Endodermal cell (in vitro differentiated cells): ENCODE measurements at regions not wholly inside any gene's neighbourhood (a gene's known extent, or its start where the extent isn't known, plus 50 kb on each side); places are given as distances from the start of the nearest gene placed in this dataset.

Source experiments
- DNase-seq: peaks from one replicate; pipeline ENCODE4 v3.0.0-alpha.2; 2017
- H3K27ac ChIP-seq: 2 replicates; pipeline ENCODE4 v1.5.1; 2013; ENCODE audit warnings: mild to moderate bottlenecking, low read depth, low read length, moderate library complexity
- H3K27me3 ChIP-seq: 2 replicates; pipeline ENCODE4 v1.6.1; 2013; ENCODE audit warnings: mild to moderate bottlenecking, low read length, moderate library complexity; ENCODE audit not compliant: insufficient read depth, control insufficient read depth, poor library complexity, severe bottlenecking
- H3K36me3 ChIP-seq: 2 replicates; pipeline ENCODE4 v1.7.0; 2013; ENCODE audit warnings: mild to moderate bottlenecking, low read length, moderate library complexity; ENCODE audit not compliant: control insufficient read depth, insufficient read depth
- H3K4me1 ChIP-seq: one replicate; pipeline ENCODE4 v1.7.0; 2013; ENCODE audit warnings: low read length; ENCODE audit not compliant: control insufficient read depth, insufficient read depth
- H3K4me3 ChIP-seq: 2 replicates; pipeline ENCODE4 v1.5.1; 2013; ENCODE audit warnings: mild to moderate bottlenecking, low read length, moderate library complexity
- H3K9ac ChIP-seq: 2 replicates; pipeline ENCODE4 v1.6.1; 2013; ENCODE audit warnings: mild to moderate bottlenecking, low read length, moderate library complexity; ENCODE audit not compliant: poor library complexity, severe bottlenecking; ENCODE audit errors: extremely low read depth
- H3K9me3 ChIP-seq: 2 replicates; pipeline ENCODE4 v1.6.1; 2013; ENCODE audit warnings: mild to moderate bottlenecking, low read length, moderate library complexity; ENCODE audit not compliant: control insufficient read depth
- H3K27ac Mint-ChIP-seq: 2 replicates; pipeline ENCODE4 v1.8.0; 2020; ENCODE audit warnings: mixed read lengths
- H3K27me3 Mint-ChIP-seq: 2 replicates; pipeline ENCODE4 v1.8.0; 2021; ENCODE audit warnings: mild to moderate bottlenecking, mixed read lengths; ENCODE audit not compliant: insufficient read depth
- H3K36me3 Mint-ChIP-seq: 2 replicates; pipeline ENCODE4 v1.8.0; 2020; ENCODE audit warnings: low read depth, mixed read lengths
- H3K4me1 Mint-ChIP-seq: 2 replicates; pipeline ENCODE4 v1.8.0; 2020; ENCODE audit warnings: mixed read lengths
- H3K4me3 Mint-ChIP-seq: 2 replicates; pipeline ENCODE4 v1.8.0; 2020; ENCODE audit warnings: mild to moderate bottlenecking, moderate library complexity, mixed read lengths
- H3K9me3 Mint-ChIP-seq: 2 replicates; pipeline ENCODE4 v1.8.0; 2020; ENCODE audit warnings: mild to moderate bottlenecking, mixed read lengths
- CTCF ChIP-seq: fragments of 200-600 bp; sonication (generic); conservative IDR thresholded peaks from 2 replicates; pipeline ENCODE4 v1.5.0; 2021; ENCODE audit warnings: antibody characterized with exemption, mild to moderate bottlenecking
- WGBS, 2 experiments: methylation state at CpG; one replicate each; pipeline versions ENCODE4 v1.1.5 to v1.1.7; 2013; ENCODE audit warnings: missing lambda C conversion rate in 2 of 2, mixed read lengths in 1 of 2; ENCODE audit not compliant: insufficient coverage in 1 of 2, insufficient read length in 1 of 2; 5-methylcytosine and 5-hydroxymethylcytosine counted together

DNA sequence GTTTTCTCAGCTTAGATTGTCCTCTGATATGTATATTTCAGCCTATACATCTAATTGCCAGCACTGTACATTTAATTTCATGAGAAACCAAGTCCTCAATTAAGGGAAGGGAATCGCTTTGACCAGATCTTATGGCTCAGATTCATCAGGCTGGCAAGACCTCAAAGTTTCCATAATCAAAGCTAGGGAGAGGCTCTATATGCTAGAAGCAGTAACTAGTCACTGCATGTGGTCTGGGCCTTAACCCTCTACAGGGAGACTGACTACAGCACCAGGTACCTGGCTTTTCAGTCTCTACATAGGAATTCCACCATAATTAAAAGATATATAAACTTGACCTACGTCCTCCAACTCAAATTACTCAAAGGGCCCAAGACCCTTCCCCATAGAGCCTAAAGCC, 97.4 kb upstream of the JAZF1 start:
- Histone ChIP-seq H3K9me3 (peaks cover 6% of the 10 kb centered on the region), H3K27ac (no peak overlapping the region), H3K36me3 (no peaks in the 10 kb centered on the region), H3K27me3 (no peaks in the 10 kb centered on the region), H3K4me1 (no peaks in the 10 kb centered on the region), H3K4me3 (no peak overlapping the region), H3K9ac (no peak overlapping the region)
- Mint-ChIP-seq H3K4me1 (peaks cover 3% of the 10 kb centered on the region), H3K27ac (no peak overlapping the region), H3K9me3 (peaks cover 6% of the 10 kb centered on the region), H3K27me3 (peaks cover 6% of the 10 kb centered on the region), H3K36me3 (peaks cover 1% of the 10 kb centered on the region), H3K4me3 (no peak overlapping the region)
- DNase-seq: no peak
- WGBS, 2 experiments: 87 to 89% methylated on average over 1 to 2 of the region's 2 CpGs
- TF ChIP-seq CTCF: no peak

DNA sequence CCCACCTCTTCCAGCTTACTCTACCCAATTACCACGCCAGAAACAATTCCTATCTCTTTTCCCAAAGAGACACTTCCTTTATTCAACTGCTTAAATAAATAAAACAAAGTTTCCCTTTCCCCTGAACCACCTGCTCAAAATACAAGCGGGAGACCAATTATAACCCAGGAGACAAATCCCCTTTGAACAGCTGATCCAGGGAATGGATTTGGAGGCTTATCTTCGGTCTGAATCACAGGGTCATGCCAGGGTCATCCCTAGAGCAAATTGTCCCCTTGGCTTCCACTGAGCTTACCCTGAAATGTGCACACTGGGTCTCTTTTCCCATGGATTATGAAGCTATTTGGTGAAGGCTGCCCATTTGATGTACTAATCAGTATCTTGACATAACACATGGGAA, 99.9 kb upstream of the JAZF1 start:
- Mint-ChIP-seq H3K27ac (no peak overlapping the region), H3K4me3 (no peak overlapping the region), H3K27me3 (peaks cover 6% of the 10 kb centered on the region), H3K36me3 (no peaks in the 10 kb centered on the region), H3K9me3 (no peaks in the 10 kb centered on the region), H3K4me1 (peaks cover 3% of the 10 kb centered on the region)
- no peaks in the 10 kb centered on the region for H3K36me3 ChIP-seq
- no peak for TF ChIP-seq CTCF
- H3K4me1 ChIP-seq: no peaks in the 10 kb centered on the region
- 90% methylated on average over 3 of the region's 3 CpGs; no CpG with 5 or more reads in 1 of the 2 experiments for WGBS, 2 experiments
- no peak overlapping the region for H3K27ac ChIP-seq
- no peaks in the 10 kb centered on the region for H3K9me3 ChIP-seq
- no peak overlapping the region for H3K9ac ChIP-seq
- H3K4me3 ChIP-seq: no peak overlapping the region
- no peak for DNase-seq
- H3K27me3 ChIP-seq: no peaks in the 10 kb centered on the region

- Histone ChIP-seq H3K9me3 (no peaks in the 10 kb centered on the region), H3K9ac (no peak overlapping the region), H3K36me3 (no peaks in the 10 kb centered on the region), H3K27ac (no peak overlapping the region), H3K4me1 (no peaks in the 10 kb centered on the region), H3K4me3 (no peak overlapping the region), H3K27me3 (no peaks in the 10 kb centered on the region)
- no peak for TF ChIP-seq CTCF
- DNase-seq: no peak
- no peak overlapping the region for H3K4me3 Mint-ChIP-seq
- no peaks in the 10 kb centered on the region for H3K36me3 Mint-ChIP-seq
- no peak overlapping the region for H3K27ac Mint-ChIP-seq
- whole genome bisulfite sequencing, 2 experiments: 91 to 100% methylated on average over 1 to 2 of the region's 2 CpGs
- H3K4me1 Mint-ChIP-seq: peaks cover 11% of the 10 kb centered on the region
- H3K27me3 Mint-ChIP-seq: no peaks in the 10 kb centered on the region
- no peaks in the 10 kb centered on the region for H3K9me3 Mint-ChIP-seq
Measured at GRCh38 chr7:28290496-28290895, 109.9 kb upstream of the JAZF1 start.
